ENCODE measurements at regions not wholly inside any gene's neighbourhood (a gene's known extent, or its start where the extent isn't known, plus 50 kb on each side); places are given as distances from the start of the nearest gene placed in this dataset.
A peak's percentile ranks its signal among the peaks of the same experiment; 100 is the strongest.
"Not testable (repeated sequence)": the region's sequence is repeated elsewhere in the genome, so short reads cannot be mapped to it uniquely, and the experiment has no call there.

- DNase-seq = no peak
Measured at GRCh38 chr6:74408844-74409243, 712.8 kb downstream of the CD109 start.

DNA sequence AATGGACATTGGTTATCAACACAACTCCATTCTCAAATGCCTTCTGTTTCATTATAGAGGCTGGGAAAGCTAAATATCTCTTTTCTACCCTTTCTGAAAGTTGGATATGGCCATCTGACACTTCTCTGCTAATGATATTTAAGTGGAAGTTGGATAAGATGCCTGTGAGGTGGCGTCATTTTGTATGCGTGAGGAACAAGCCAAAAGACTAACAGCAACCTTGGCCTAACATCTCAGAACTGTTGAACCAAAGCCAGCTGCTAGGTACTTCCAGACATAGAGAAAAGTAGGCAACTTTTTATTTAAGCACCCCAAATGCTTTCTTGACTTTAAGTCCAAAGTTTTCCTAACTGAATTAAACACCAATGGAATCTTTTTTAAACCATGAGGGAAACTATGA lies 708.4 kb downstream of the CD109 start:
- no peak for DNase-seq

GRCh38 chr6:74402781-74403180 lies 706.8 kb downstream of the CD109 start:
- no peak for DNase-seq

DNA sequence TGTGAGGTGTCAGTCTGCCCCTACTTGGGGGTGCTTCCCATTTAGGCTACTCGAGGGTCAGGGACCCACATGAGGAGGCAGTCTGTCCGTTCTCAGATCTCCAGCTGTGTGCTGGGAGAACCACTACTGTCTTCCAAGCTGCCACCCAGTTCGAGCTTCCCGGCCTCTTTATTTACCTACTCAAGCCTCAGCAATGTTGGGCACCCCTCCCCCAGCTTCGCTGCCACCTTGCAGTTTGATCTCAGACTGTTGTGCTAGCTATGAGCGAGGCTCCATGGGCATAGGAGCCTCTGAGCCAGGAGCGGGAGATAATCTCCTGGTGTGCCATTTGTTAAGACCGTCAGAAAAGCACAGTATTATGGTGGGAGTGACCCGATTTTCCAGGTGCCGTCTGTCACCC lies 682.4 kb downstream of the CD109 start:
- not testable (repeated sequence) for DNase-seq

GRCh38 chr6:74369556-74369993 lies 673.6 kb downstream of the CD109 start:
- no peak for DNase-seq

DNA sequence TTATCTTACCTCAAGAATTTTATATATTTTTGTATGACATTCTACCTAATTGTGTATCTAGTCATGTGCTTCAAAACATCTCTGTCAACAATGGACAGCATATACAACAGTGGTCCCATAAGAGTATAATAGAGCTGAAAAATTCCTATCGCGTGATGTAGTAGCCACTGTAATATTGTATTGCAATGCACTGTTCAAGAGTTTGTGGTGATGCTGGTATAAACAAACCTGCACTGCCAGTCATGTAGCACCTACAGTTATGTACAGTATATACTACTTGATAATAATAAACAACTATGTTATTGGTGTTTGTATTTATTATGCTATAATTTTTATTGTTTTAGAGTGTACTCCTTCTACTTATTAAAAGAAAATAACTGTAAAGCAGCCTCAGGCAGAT lies 672.7 kb downstream of the CD109 start:
- DNase-seq = no peak

DNA sequence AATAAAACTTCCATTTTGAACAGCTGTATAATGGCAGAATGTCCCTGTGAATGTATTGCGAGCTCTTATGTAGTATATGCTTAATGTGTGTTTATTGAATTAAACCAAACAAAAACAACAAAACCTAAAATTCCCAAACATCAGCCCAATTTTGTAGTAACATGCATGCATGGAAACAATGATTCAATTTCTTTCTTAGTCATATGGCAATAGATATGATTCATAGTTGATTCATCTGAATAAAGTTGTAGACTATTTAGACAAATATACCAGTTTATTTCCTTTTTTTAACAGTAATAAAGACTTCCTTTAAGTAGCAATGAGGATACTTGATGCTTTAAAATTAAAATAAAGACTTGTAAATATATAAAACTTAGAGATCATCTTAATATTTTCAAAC lies 670.6 kb downstream of the CD109 start:
- DNase-seq = no peak

DNA sequence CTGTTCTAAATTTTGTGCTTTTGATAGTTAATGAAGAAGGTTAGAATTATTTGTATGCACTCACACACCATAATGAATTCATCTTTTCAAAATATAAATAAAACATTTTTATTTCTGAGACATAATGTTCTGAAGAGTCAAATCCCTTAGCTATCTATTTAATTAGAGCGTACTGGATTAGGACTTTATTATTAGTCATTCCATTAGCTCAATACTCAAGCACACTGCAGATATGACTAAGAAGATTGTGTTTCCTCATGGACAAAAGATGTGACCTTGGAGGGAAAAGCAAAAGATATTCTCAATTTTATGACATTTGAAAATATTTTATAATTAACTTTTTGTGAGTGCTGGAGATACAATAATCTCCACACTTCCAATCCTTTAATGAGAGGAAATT lies 666.4 kb downstream of the CD109 start:
- no peak for DNase-seq

GRCh38 chr6:74357321-74357720 lies 661.3 kb downstream of the CD109 start:
- no peak for DNase-seq

- no peak for DNase-seq
Measured at GRCh38 chr6:74356391-74356790, 660.4 kb downstream of the CD109 start.

DNA sequence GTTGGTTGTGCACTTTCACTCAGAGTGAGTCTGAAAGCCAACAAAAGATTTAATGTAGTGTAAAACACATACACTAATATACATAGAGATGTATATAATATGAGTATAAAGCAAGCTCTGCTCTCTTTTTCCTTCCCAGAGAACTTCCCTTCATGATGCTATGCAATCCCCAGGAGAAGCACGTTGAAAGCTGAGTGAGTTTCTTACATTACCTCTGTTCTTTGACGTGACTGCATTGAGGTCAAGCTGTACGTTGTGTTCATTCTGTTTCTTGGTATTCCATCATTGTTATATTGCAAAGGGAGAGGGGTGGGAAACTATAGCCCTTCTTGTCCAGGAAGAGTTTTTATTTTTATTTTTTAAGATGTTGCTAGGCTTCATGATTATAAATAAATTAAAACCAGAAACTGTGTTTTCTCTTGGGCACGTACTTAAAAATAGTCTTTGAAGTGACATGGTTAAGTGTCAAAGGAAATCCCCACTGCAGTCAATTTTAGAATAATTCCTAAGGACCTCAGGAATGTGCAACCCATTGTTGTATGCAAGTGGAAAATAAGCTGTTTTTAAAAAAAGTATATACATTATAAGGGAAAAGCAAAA lies 651.0 kb downstream of the CD109 start:
- peak; percentile 69 for DNase-seq

DNA sequence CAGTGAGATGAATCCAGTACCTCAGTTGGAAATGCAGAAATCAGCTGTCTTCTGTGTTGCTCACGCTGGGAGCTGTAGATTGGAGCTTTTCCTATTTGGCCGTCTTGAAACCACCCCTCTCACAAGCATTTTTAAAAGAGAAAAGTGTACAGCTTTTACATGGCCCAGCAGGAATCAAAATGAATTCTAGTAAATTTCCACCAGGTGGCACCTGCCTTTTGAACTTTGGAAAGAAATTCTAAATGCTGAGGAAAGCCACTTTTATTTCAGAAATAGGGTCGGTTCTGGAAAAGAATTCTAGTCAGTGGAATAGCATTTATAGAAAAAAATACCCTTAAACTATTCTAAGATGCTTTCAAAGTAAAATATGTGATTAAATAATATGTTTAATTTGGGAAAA lies 647.8 kb downstream of the CD109 start:
- DNase-seq = no peak

- not testable (repeated sequence) for DNase-seq
Measured at GRCh38 chr6:74343321-74343720, 647.3 kb downstream of the CD109 start.

DNA sequence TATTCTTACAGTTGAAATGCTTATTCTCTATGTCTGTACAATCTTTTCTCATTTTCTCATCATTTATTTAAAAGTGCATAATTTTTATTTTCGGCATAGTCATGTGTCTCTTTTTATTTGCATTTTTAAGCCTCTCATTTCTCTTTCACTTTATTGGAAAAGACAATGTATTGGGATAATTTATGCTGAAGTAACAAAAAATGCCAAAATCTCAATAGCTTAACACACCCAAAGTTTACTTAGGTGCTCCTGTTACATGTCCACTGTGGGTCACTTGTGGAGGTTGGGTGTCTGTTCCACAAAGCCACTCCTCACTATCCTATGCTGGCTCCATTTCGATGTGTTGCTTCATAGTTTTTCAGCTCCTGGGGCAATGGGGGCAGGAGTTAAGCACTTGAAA lies 638.7 kb downstream of the CD109 start:
- no peak for DNase-seq

DNA sequence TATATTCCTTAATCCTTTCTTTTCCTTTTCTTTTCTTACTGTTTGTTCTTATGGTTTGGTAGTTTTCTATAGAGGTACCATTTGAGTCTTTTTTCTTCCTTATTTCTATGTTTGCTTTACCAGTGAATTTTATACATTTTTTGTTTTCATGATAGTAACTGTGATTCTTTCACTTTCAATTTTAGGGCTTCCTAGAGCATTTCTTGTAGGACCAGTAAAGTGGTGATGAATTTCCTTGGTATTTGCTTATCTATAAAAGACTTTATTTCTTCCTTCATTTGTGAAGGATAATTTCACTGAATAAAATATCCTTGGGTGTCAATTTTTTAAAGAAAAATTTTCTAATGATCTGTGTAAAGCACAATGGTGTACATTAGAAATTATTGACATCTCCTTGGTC lies 637.4 kb downstream of the CD109 start:
- no peak for DNase-seq

GRCh38 chr6:74320715-74321114 lies 624.7 kb downstream of the CD109 start:
- DNase-seq = no peak

GRCh38 chr6:74320074-74320473 lies 624.1 kb downstream of the CD109 start:
- DNase-seq = no peak

DNA sequence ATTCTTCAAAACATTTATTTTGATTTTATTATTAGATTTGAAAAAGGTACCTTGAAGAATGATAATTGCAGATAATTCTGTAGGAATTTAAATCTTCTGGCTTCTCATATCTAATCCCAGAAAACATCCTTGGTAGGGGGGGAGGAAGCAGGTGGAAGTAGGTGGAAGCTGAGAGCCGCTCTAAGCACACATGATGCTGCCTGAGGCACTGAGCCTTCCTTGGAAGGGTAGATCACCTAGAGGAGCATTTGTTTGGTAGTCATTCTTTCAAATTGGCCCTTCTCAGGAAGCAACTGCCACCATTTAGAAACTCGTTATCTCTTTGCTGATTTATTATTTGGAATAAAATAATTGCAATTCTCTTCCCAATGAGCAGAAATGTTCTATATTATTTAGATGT lies 623.3 kb downstream of the CD109 start:
- no peak for DNase-seq

- no peak for DNase-seq
Measured at GRCh38 chr6:74318738-74319137, 622.7 kb downstream of the CD109 start.

DNA sequence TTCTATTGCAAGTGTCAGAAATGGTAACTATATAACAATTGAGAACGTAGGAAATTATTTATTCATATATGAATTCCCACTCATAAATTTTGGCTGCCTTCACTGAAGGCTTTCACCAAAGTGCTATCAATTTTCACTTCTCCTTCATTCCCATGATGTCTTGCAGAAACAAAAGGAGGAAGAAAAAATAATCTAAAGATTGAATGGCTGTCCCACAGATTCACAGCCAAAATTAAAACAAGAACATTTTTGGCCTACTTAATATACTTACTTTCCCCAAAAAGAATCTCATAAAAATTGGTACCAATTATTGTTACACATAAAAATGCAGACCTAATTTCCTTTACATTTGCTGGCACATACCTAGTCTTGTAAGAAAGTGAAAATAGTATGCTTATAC lies 616.1 kb downstream of the CD109 start:
- DNase-seq = no peak

DNA sequence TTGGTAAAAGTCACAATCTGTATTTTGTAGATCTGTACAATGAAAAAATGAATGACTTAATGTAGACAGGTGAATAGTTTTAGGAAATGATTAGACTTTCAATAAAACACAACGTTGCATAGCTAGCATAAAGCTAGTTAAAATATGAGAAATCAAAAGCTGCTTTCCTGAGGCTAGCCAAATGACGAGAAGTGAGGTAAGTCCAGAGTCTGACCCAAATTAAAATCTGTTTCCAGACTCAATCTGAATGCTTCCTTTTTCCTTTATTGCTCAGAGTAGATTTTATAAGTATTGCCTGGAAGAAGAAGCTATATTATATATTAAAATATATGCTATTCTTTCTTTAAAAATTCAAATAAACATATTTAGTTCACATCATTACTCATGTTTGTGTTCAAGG lies 615.4 kb downstream of the CD109 start:
- DNase-seq = no peak

GRCh38 chr6:74289884-74290283 lies 593.9 kb downstream of the CD109 start:
- DNase-seq = no peak

DNA sequence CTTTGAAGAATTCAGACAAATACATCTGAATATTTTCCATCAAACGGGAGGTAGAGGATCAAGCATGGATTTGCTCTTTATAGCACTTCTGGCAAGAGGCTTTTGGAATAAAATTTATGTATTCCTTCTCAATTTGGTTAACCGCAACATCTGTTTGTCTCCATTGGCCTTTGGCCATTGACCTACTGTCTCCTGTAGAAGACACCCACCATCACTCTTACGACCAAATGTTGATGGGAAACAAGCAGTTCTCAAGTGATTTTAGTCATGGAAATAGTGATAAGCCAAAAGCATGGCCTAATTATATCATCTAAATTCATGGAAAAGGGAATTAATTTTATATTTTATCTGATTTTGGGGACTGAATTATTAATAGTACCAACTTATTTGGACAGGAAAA lies 591.9 kb downstream of the CD109 start:
- no peak for DNase-seq

GRCh38 chr6:74287441-74287840 lies 591.4 kb downstream of the CD109 start:
- no peak for DNase-seq

GRCh38 chr6:74284284-74284683 lies 588.3 kb downstream of the CD109 start:
- no peak for DNase-seq

Measured in muscle of arm (tissue), 1 donor.